Epidermal melanocyte (primary cell): ENCODE measurements at regions not wholly inside any gene's neighbourhood (a gene's known extent, or its start where the extent isn't known, plus 50 kb on each side); places are given as distances from the start of the nearest gene placed in this dataset.

Experiments used
- DNase-seq: peaks from one replicate; pipeline ENCODE4 v3.0.0; 2011; ENCODE audit warnings: low spot score; ENCODE audit not compliant: insufficient read length

GRCh38 chr2:198371329-198371728 lies 566.9 kb downstream of the PLCL1 start:
- DNase-seq = no peak

- DNase-seq = no peak
Observed at GRCh38 chr2:198368089-198368488, 563.7 kb downstream of the PLCL1 start.

- DNase-seq = no peak
Observed at GRCh38 chr2:198362740-198363139, 558.3 kb downstream of the PLCL1 start.

GRCh38 chr2:198359308-198359707 lies 554.9 kb downstream of the PLCL1 start:
- DNase-seq = no peak

- no peak for DNase-seq
Observed at GRCh38 chr2:198356157-198356556, 551.8 kb downstream of the PLCL1 start.

- no peak for DNase-seq
Observed at GRCh38 chr2:198351647-198352046, 547.3 kb downstream of the PLCL1 start.

- no peak for DNase-seq
Observed at GRCh38 chr2:198347946-198348345, 543.6 kb downstream of the PLCL1 start.

- DNase-seq = no peak
Observed at GRCh38 chr2:198347349-198347748, 543.0 kb downstream of the PLCL1 start.

- DNase-seq = no peak
Observed at GRCh38 chr2:198343471-198343870, 539.1 kb downstream of the PLCL1 start.

GRCh38 chr2:198340846-198341245 lies 536.5 kb downstream of the PLCL1 start:
- DNase-seq = no peak

GRCh38 chr2:198339116-198339515 lies 534.7 kb downstream of the PLCL1 start:
- no peak for DNase-seq

- no peak for DNase-seq
Observed at GRCh38 chr2:198337368-198337767, 533.0 kb downstream of the PLCL1 start.

- DNase-seq = no peak
Observed at GRCh38 chr2:198328454-198328853, 524.1 kb downstream of the PLCL1 start.

GRCh38 chr2:198327526-198327925 lies 523.1 kb downstream of the PLCL1 start:
- no peak for DNase-seq

GRCh38 chr2:198326431-198326830 lies 522.0 kb downstream of the PLCL1 start:
- no peak for DNase-seq

- no peak for DNase-seq
Observed at GRCh38 chr2:198325359-198325758, 521.0 kb downstream of the PLCL1 start.

GRCh38 chr2:198324071-198324470 lies 519.7 kb downstream of the PLCL1 start:
- DNase-seq = no peak

GRCh38 chr2:198322275-198322674 lies 517.9 kb downstream of the PLCL1 start:
- no peak for DNase-seq

- no peak for DNase-seq
Observed at GRCh38 chr2:198321522-198322088, 517.2 kb downstream of the PLCL1 start.

- no peak for DNase-seq
Observed at GRCh38 chr2:198316852-198317396, 512.5 kb downstream of the PLCL1 start.

- no peak for DNase-seq
Observed at GRCh38 chr2:198315791-198316630, 511.6 kb downstream of the PLCL1 start.

- DNase-seq = no peak
Observed at GRCh38 chr2:198314559-198315153, 510.3 kb downstream of the PLCL1 start.
